ENCODE measurements at regions not wholly inside any gene's neighbourhood (a gene's known extent, or its start where the extent isn't known, plus 50 kb on each side); places are given as distances from the start of the nearest gene placed in this dataset.

DNA sequence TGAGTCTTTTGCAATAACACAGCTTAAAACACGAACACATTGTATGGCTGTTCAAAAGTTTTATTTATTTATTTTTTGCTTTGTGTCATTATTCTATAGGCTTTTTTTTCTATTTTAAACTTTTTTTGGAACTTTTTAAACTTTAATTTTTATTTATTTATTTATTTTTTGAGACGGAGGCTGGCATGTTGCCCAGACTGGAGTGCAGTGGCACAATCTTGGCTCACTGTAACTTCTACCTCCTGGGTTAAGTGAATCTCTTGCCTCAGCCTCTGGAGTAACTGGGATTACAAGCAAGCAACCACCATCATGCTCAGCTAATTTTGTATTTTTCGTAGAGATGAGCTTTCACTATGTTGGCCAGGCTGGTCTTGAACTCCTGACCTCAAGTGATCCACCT is 88.3 kb upstream of the GADD45A start:
- TF ChIP-seq, protein P1, sequence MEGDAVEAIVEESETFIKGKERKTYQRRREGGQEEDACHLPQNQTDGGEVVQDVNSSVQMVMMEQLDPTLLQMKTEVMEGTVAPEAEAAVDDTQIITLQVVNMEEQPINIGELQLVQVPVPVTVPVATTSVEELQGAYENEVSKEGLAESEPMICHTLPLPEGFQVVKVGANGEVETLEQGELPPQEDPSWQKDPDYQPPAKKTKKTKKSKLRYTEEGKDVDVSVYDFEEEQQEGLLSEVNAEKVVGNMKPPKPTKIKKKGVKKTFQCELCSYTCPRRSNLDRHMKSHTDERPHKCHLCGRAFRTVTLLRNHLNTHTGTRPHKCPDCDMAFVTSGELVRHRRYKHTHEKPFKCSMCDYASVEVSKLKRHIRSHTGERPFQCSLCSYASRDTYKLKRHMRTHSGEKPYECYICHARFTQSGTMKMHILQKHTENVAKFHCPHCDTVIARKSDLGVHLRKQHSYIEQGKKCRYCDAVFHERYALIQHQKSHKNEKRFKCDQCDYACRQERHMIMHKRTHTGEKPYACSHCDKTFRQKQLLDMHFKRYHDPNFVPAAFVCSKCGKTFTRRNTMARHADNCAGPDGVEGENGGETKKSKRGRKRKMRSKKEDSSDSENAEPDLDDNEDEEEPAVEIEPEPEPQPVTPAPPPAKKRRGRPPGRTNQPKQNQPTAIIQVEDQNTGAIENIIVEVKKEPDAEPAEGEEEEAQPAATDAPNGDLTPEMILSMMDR (IDR thresholded peaks at IDR 0.05) = no peak
- no peak for DNase-seq (ENCODE audit: low spot score)
- H3K27me3 ChIP-seq = no peaks in the 10 kb centered on the region
- H3K27ac ChIP-seq = no peak overlapping the region
- H3K4me3 ChIP-seq = no peak overlapping the region
- H3K9me3 ChIP-seq = no peaks in the 10 kb centered on the region
- no peaks in the 10 kb centered on the region for H3K36me3 ChIP-seq
- no peaks in the 10 kb centered on the region for H3K4me1 ChIP-seq

DNA sequence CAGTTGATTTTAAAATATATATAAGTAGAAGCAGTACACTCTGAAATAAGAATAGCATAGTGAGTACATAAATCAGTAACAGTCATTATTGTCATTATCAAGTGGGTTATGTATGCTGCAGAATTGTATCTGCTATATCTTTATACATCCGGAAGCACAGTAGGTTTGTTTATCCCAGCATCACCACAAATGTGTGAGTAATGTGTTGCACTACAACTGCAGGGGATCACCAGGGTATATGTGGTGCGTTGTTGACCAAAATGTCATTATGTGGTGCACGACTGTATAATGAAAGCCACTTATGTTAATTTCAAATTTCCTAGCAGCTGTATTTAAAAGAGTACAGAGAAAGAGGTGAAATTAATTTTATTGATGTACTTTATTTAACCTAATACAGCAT is 87.7 kb upstream of the GADD45A start:
- TF ChIP-seq, protein P1 (IDR thresholded peaks at IDR 0.05) = no peak
- Histone ChIP-seq H3K36me3 (no peaks in the 10 kb centered on the region), H3K27me3 (no peaks in the 10 kb centered on the region), H3K9me3 (no peaks in the 10 kb centered on the region), H3K4me3 (no peak overlapping the region), H3K4me1 (no peaks in the 10 kb centered on the region), H3K27ac (no peak overlapping the region)
- no peak for DNase-seq (ENCODE audit: low spot score)

DNA sequence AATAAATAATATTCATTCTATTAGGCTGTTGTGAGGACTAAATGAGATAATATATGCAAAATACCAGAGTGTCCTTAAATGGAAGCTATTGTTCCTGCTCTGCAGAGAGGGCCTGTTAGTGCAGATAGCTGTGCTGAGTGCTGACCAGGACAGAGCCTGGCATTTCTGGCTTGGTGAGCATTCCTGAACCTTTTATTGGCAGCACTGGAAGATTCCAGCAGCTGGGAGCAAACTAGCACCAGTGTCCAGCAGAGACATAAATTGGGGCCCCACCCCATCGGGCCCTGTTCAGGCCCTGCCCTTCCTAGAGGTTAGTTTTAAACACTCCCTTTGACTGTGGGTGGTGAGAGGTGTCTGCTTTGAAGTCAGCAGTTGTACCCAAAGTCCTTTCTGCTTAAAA is 85.9 kb upstream of the GADD45A start:
- TF ChIP-seq, protein P1 (IDR thresholded peaks at IDR 0.05) = no peak
- H3K27me3 ChIP-seq = no peaks in the 10 kb centered on the region
- H3K9me3 ChIP-seq = no peaks in the 10 kb centered on the region
- no peak overlapping the region for H3K27ac ChIP-seq
- no peak for DNase-seq (ENCODE audit: low spot score)
- no peaks in the 10 kb centered on the region for H3K4me1 ChIP-seq
- H3K36me3 ChIP-seq = no peaks in the 10 kb centered on the region
- H3K4me3 ChIP-seq = no peak overlapping the region

DNA sequence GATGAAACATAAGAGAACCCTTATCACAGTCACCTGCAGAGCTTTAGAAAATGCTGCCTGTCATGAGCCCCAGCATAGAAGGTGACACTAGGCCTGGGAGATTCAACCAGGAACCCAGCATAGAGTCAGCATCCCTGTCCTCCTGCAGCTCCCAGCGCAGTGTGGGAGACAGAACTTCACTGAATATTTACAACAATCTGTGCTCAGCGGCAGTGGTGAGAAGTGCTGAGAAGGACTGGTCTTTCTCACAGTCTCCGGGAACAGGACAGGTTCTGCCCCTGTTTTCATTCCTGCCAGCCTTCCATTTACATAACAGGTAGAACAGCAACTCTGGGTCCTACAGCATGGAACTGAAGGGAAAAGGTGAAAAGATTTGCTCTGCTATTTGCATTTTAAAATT is 83.5 kb upstream of the GADD45A start:
- no peak for DNase-seq (ENCODE audit: low spot score)
- H3K9me3 ChIP-seq = no peaks in the 10 kb centered on the region

DNA sequence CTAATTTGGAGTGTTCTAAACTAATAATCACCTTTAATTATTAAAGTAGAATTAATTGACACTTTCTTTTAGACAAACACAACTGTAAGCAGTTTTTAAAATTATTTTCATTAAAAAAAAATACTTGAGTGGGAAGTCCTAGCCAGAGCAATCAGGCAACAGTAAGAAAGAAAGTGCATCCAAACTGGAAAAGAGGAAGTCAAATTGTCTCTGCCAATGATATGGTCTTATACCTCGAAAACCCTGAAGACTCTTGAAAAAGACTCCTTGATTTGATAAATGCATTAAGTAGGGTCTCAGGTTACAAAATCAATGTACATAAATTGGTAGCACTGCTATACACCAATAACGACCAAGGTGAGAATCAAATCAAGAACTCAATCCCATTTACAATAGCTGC is 83.0 kb upstream of the GADD45A start:
- no peak overlapping the region for H3K27ac ChIP-seq

More for the DNA sequence above, 83.5 kb upstream of the GADD45A start:
- no peaks in the 10 kb centered on the region for H3K36me3 ChIP-seq
- no peaks in the 10 kb centered on the region for H3K4me1 ChIP-seq
- TF ChIP-seq, protein P1 (IDR thresholded peaks at IDR 0.05) = no peak
- H3K4me3 ChIP-seq = no peak overlapping the region
- H3K27ac ChIP-seq = no peak overlapping the region
- H3K27me3 ChIP-seq = no peaks in the 10 kb centered on the region

DNA sequence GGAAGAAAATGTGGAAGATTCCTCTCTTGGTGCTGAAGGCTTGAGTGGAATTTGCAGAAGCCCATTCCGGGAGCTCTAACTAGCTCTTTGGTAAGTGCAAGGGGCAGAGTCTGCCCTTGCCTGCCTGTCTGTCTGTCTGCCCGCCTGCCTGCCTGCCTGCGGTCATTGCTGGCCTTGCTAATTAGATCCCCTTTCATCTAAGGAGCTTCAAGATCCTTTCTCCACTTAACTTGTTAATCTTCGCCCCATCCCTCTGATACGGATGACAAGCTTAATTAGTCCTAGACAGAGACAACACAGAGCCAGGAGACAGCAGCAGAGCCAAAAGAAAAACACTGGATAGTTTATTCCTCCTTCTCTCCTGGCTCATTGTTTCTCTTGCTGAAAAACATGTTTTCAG is 80.2 kb upstream of the GADD45A start:
- Histone ChIP-seq H3K36me3 (no peaks in the 10 kb centered on the region), H3K4me1 (no peaks in the 10 kb centered on the region), H3K9me3 (no peaks in the 10 kb centered on the region), H3K27ac (no peak overlapping the region), H3K4me3 (no peak overlapping the region), H3K27me3 (no peaks in the 10 kb centered on the region)
- DNase-seq (ENCODE audit: low spot score) = peak; percentile 32
- TF ChIP-seq, protein P1 (IDR thresholded peaks at IDR 0.05) = no peak

More for the DNA sequence above, 83.0 kb upstream of the GADD45A start:
- Histone ChIP-seq H3K27me3 (no peaks in the 10 kb centered on the region), H3K4me1 (no peaks in the 10 kb centered on the region), H3K36me3 (no peaks in the 10 kb centered on the region), H3K4me3 (no peak overlapping the region), H3K9me3 (no peaks in the 10 kb centered on the region)
- TF ChIP-seq, protein P1 (IDR thresholded peaks at IDR 0.05) = no peak
- DNase-seq (ENCODE audit: low spot score) = no peak

All from right atrium auricular region (tissue), 2 donors.